8988T (cell line): ENCODE measurements at regions not wholly inside any gene's neighbourhood (a gene's known extent, or its start where the extent isn't known, plus 50 kb on each side); places are given as distances from the start of the nearest gene placed in this dataset.
"Not testable (repeated sequence)": the region's sequence is repeated elsewhere in the genome, so short reads cannot be mapped to it uniquely, and the experiment has no call there.

Experiments used
- DNase-seq: peaks from one replicate; pipeline ENCODE4 v3.0.0; 2011

DNA sequence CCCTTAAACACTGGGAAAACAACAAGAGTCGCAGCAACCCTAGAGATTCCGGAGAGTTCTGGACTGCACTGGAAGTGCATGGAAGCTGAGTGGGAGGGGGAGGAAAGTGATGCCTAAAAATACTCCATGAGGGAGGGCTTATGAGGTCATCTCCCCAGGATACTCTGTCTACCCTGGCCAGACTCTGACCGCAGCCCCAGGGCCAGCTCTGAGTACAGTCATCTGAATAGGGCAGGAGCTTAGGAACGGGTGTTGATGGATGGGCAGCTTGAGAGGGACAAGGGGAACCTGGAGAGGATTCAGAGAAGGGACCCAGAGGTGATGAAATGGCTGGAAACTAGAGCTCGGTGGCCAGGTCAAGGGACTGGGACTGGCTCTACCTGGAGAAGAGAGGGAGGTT, 79.3 kb upstream of the IGFBP5 start:
- DNase-seq = no peak

DNA sequence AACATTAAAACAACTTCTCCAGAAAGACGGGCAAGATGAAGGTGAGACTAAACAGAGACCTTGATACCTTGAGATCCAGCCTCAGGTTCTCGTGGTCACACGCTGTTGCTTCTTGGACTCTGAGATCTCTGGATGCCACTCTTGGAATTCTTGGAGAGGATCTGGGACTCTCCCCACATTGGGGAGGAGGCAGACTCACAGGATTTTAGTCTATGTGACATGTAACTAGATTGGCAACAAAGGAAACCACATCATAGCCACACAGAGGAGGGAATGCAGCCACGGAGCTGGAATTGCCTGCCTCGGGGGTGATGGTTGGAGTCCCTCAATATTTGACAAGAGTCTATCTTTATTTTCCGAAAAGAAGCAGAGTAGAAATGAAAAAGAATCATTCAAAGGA, 78.8 kb upstream of the IGFBP5 start:
- DNase-seq = no peak

DNA sequence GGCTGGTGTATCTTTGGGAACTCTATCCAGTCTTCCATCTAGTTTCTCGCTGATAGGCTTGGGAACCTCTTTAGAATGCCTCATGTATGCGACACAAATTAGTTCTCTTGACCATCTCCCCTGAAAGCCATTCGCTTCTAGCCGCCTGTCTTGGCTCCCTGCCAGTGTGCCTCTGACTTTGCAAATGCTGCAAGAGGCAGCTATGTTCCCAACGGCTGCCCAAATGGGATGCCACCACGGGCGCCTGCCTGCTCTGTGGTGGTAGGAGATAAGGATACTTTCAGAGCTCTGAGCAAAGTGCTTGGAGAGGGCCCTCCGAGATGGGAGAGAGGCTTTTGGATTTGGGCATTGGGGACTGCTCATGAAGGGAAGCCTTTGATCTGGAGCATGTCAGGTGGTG, 77.7 kb upstream of the IGFBP5 start:
- DNase-seq = no peak

DNA sequence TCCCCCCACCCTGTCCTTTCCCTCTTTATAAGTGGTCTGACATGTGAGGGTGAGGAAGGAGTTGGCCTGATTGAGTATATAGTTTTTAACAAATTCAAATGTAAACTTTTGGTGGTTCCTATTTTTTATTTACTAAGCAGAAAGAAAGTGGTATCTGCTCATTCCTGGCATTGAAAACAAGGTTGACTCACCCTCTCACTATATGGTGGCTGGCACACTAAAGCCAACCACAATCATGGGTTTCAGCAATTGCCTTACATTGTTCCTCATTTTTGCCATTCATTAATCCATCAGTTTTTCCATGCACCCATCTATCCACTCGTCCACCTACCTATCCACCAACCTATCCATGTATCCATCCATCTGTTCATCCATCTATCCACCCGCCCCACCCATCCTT, 75.4 kb upstream of the IGFBP5 start:
- no peak for DNase-seq

DNA sequence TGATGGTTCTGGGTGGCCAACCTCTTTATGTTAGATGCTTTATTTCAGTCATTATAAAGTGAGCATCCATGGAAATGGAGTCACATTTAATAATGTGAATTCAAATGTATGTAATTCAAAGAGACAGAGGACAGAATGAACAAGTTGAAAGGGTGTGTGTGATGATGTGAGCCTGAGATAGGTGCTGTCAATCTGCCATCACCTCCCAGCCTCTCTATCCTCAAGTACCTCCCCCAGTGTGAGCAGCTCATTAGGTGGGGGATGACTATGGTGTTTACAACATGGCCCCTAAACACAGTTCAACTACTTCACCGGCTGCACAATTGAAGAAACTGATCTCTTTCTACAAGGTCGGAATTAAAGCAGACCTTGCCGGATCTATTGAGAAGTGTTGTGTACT, 74.7 kb upstream of the IGFBP5 start:
- no peak for DNase-seq

DNA sequence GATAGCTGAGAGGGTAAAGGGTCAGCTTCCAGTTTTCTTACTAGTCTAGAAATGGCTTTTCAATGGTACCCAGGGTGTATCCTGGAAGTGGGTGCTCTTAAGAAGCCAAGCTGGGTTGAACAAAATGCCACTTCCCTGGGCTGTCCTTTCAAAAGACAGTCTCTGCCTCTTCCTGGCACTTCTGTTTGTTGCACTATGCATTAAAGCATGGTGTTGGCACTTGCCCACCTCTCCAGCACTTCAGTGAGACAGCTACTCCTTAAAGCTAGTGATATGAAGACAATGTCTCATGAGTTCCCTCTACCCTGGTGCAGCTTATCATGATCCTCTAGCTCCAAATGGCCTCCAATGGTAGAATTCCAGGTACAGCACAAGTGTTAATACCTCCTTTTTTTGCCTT, 74.3 kb upstream of the IGFBP5 start:
- no peak for DNase-seq

DNA sequence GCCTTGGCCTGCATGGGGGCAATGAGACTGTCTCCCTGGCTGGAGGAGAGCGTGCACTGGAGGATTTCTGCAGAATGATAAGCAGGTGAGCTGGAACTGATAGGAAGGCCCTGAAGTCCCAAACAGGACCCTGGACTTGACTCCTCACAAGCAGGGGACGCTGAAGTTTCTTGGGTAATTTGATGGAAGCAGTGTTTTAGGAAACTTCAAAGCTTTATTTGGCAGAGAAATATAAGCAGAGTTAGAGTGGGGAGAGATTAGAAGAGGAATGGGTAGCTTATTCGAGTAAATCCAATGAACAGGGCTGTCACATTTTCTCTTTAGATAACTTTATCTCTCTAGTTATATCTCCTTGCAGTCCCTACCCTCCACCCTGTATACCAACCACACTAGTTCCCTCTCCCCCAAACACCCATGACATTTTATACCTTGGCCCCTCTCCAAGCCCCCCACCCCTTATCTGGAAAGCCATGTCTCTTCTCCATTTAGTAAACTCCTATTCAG, 73.6 kb upstream of the IGFBP5 start:
- DNase-seq = no peak

DNA sequence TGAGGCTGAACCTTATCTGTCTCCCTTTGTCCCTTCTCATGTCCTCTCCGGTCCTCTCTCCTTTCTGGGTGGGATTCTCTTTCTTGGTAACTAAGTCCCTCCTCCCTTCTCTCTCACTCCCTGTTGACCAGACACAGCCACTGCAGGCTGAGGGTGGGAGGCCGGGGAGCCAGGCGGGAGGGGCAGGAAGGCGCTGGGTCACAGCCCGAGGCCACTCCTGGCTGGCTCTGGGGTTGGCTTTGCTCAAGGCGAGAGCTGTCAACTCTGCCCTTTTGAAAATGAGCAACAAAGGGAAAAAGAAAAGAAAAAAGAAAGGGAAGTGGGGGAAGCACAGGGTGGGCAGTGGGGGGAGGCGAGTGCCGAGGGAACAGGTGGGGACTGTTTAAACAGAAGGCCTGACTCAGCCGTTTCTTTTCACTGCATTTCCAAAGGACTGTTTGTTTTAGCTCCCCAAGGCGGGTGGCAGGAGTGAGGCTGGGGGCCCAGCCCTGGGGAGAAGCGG, 70.5 kb upstream of the IGFBP5 start:
- no peak for DNase-seq

DNA sequence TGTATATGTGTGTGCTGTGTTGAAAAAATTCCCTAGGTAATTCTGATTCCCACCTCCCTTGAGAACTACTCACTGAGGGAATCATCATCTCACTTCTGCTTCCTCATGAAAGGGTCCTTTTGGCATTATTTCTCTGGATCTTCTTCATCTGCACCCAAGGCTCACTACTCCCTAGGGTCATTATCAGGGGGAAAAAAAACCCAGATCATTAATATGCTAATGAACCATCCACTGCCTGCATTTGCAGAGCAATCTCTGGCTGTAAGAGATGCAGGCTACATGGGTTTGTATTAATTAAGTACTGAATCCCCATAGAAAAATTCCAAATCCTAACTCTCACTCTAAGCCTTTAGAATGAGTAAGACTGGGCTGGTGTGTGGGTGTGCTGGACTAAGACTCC, 68.0 kb upstream of the IGFBP5 start:
- no peak for DNase-seq

DNA sequence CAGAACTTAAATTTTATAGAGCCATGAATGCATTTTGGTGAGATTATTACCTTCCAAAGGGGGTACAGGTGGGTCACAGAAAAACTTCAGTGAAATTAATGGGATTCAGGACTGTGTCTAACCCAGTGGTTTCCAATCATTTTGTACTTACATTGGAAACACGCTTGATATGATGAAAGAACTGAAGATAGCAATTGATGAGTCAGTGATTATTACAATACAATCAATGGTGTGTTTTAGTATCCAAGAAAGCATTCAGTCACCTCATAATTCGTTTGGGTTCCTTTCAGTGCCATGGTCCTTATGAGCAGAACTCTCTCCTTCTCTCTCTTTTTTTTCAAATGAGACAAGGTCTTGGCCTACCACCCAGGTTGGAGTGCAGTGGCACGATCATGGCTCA, 66.5 kb upstream of the IGFBP5 start:
- DNase-seq = no peak

DNA sequence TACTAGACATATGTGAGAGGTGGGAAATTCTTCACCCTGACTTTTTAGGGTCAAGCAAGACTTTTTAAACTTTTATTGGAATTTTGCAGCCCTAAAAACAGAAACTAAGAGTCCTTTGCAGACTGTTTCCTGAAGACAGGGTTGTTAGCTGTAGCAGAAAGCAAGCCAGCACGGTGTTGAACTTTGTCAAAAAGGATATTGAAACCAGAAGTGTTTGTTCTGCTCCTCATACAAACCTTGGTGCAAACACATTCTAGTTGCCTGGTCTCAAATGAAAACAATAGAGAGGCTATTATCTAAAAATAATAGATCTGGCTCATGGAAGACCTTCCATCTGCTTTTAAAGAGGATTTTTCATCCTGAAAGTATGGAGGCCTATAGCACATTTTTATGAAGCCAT, 65.8 kb upstream of the IGFBP5 start:
- no peak for DNase-seq

DNA sequence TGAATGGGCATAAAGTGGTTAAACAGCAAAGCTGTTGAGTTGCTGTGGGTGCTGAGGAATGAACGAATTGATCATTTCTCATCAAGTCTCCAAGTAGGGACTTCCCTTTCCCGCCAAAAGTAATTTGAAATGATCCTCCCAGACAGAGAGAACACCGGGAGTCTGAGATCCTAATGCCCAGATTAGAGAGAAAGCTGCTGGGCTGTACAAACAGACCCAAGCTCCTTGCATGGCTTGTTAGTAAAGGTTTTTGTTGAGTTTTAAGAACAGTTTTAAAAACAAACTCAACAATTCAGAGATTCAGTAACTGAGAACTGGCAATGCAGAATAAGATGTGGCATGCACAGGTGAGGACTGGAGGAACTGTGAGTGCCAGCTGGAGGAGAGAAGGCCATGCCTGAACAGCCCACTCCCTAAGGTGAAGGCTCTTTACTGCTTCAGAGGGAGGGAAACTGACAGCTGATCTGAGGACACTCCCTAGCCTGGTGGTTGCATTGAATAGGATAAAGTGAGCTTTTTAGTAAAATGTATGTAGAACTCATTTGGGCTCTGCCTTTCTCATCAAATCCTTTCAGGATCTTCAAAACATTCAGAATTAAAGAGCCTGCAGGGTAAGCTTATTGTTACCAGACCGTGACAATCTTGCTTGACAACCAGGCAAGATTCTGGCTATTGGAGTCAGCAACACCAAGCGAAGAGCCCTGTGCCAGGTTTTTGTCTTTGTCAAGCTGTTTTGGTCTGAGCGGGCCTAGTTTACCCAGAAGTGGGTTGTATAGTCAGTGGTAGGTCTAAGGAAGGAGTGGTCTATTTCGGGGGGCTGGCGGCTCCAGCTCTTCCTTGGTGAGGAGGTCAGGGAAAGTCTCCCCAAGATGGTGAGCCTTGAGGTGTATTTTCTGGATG, 63.2 kb upstream of the IGFBP5 start:
- no peak for DNase-seq

DNA sequence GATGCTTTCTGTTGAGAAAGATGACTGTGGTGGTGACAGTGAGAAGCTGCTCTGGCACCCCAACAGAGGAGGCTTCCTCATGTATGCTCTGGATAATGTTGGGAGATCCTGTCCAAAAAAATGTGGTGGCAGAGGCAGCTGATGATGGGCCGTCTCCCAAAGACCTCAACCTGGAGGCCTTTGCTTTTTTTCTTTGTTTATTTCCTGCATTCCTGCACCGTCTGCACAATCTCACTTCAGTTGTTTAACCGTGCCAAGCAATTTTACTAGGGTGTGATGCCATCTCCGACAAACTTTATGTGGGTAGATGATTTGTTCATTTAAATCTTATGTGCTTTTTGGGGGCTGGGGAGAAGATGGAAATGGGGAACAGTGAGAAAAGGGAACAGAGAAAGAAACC, 62.2 kb upstream of the IGFBP5 start:
- no peak for DNase-seq

DNA sequence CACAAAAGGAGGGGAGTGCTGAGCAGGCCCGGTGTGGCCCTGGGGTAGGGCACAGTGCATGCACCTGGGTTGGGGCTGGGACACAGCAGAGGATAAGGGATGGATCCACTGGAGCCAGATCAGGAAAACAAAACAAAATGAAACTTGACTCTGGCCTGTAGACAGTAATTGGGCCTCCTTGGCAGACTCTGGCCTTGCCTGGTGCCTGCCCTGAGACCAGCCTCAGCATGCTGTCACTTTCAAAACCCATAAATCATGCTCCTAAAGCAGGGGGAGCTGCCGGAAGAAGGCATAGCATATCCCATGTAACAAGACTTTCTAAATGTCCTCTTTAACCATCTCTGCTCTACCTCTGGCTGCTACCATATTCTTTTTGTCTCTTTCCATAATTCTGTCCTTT, 61.1 kb upstream of the IGFBP5 start:
- no peak for DNase-seq

DNA sequence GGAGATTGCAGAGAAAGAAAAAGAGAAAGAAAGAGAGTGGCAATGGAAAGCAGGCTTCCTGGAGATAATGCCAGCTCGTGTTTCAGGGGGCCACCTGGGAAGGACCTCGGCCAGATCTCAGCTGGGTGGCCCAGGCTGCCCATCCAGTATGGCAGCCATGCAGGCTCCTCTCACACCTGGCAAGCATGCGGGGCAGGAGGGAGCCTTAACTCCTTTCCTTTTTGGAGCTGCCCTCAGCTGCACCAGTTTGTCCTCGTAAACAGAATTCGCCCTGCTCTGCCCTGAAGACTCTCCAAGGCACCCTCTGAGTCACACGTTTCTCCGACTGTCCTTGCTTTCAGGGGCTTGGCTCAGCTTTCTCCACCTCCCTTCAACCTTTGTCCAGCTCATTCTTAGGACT, 59.5 kb upstream of the IGFBP5 start:
- DNase-seq = no peak

DNA sequence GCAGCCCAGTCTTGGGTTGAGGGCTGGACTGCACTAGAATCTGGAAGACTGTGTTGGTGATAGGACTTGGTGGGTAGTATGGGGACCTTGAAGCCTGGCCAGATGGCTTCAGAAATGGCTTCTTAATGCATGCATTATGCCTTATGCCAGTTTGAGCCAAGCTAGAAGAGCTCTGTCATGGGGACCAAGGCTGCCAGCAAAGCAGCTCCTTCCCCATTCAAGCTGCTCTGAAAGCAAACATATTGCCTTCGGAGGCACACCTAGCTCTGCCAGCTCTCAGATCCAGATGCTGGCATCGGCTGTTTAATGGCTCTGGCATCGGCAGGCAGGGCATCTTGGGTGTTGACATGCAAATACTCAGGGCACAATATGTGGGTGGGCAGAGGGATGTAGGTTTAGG, 59.0 kb upstream of the IGFBP5 start:
- no peak for DNase-seq

DNA sequence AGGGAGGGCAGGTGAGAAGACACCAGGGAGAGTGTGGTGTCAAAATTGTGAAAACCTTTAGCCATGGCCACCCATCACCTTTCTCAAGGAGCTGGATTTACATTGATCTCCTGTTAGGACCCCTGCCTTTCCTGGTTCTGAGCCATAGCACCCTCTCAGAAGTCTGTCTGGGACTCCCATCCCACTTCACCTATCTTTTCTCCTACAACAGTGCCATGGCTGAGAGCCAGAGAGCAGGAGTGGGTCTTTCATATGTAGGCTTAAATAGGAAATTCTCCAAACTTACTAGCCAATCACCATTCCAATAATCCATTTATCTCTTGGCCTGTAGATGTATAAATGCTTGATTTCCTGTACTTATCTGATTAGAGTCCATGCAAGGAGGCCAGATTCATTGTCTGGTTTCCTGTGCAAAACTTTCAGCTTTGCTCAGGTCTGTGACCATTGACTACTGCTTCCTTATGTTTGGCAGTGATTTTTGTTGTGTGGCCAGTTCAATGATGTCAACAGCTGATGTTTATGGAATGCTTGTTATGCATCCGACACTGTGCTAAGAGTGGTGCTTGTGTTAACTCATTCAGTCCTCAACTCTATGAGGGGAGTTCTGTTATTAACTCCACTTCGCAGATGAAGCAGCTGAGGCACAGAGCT, 57.6 kb upstream of the IGFBP5 start:
- no peak for DNase-seq

DNA sequence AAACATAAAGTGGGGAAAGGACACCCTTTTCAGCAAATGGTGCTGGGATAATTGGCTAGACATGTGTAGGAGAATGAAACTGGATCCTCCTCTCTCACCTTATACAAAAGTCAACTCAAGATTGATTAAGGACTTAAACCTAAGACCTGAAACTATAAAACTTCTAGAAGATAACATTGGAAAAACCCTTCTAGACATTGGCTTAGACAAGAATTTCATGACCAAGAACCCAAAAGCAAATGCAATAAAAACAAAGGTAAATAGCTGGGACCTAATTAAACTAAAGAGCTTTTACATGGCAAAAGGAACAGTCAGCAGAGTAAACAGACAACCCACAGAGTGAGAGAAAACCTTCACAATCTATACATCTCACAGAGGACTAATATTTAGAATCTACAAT, 55.4 kb upstream of the IGFBP5 start:
- not testable (repeated sequence) for DNase-seq

DNA sequence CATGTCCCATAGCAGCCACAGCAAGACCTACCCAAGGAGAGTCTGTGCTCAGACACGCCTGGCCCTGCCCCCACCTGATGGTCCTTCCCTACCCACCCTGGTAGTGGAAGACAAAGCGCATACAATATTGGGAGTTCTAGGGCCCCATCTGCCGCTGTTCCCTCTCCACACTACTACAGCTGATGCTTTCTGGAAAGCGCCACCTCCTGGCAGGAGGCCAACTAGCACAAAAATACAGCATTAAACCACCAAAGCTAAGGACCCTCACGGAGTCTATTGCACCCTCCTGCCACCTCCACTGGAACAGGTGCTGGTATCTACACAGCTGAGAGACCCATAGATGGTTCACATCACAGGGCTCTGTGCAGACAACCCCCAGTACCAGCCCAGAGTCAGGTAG, 50.9 kb upstream of the IGFBP5 start:
- not testable (repeated sequence) for DNase-seq

DNA sequence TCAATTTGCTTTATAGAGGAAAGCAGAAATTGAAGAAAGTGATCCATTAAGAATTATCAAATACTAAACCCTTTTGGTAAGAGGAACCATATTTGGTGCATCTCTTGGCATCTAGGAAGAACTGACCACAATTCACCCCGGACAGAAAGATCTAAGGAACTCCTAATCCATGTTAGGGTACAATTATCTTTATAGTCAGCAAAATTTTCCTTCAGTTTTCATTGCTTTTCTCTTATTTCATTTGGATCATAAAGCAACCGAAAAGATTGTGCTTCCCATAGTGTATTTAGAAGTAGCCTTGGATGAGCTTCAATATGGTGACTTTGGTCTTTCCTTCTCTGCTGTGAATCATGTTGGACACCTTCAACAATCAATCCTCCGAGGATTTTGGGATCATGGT, 50.1 kb upstream of the IGFBP5 start:
- no peak for DNase-seq
